Spleen (tissue), 11 donors: ENCODE measurements at regions not wholly inside any gene's neighbourhood (a gene's known extent, or its start where the extent isn't known, plus 50 kb on each side); places are given as distances from the start of the nearest gene placed in this dataset.

Source experiments
- DNase-seq: peaks from one replicate; pipeline ENCODE4 v3.0.0-alpha.2; 2020
- H3K27ac ChIP-seq, 8 donors: fragments of 200-600 bp; sonication (generic) in 7 of 8; 1 replicate in 4 of 8; 2 replicates in 4 of 8; pipeline versions ENCODE4 v1.5.0 to v1.8.0; 2016 to 2021; ENCODE audit warnings: inconsistent platforms in 4 of 8, mild to moderate bottlenecking in 4 of 8, moderate library complexity in 1 of 8
- H3K27me3 ChIP-seq, 7 donors: fragments of 200-600 bp; sonication (generic) in 6 of 7; replicated peaks in 1 of 7; 1 replicate in 4 of 7; 2 replicates in 3 of 7; pipeline versions ENCODE4 v1.5.0 to v1.8.0; 2016 to 2021; ENCODE audit warnings: inconsistent platforms in 3 of 7, mild to moderate bottlenecking in 1 of 7
- H3K36me3 ChIP-seq, 6 donors: fragments of 200-600 bp; sonication (generic) in 5 of 6; 1 replicate in 4 of 6; 2 replicates in 2 of 6; pipeline versions ENCODE4 v1.5.0 to v1.8.0; 2016 to 2021; ENCODE audit warnings: inconsistent platforms in 2 of 6
- H3K4me1 ChIP-seq, 6 donors: fragments of 200-600 bp; sonication (generic) in 5 of 6; 1 replicate in 3 of 6; 2 replicates in 3 of 6; pipeline versions ENCODE4 v1.5.0 to v1.8.0; 2016 to 2021; ENCODE audit warnings: inconsistent platforms in 3 of 6
- H3K4me3 ChIP-seq, 8 donors: fragments of 200-600 bp; sonication (generic) in 7 of 8; 1 replicate in 4 of 8; 2 replicates in 4 of 8; pipeline versions ENCODE4 v1.5.0 to v1.8.0; 2016 to 2021; ENCODE audit warnings: inconsistent platforms in 4 of 8, mild to moderate bottlenecking in 4 of 8, moderate library complexity in 2 of 8
- H3K9me3 ChIP-seq, 8 donors: fragments of 200-600 bp; sonication (generic) in 7 of 8; 1 replicate in 4 of 8; 2 replicates in 4 of 8; pipeline versions ENCODE4 v1.5.0 to v1.8.0; 2016 to 2021; ENCODE audit warnings: inconsistent platforms in 4 of 8
- POLR2A ChIP-seq, 3 donors: fragments of 450-650 bp; IDR thresholded peaks; one replicate each; pipeline ENCODE4 v1.5.1; 2017; ENCODE audit warnings: antibody characterized with exemption in 3 of 3, mild to moderate bottlenecking in 1 of 3
- POLR2AphosphoS5 ChIP-seq, 3 donors: sonication (generic); formaldehyde crosslinking; IDR thresholded peaks; one replicate each; pipeline ENCODE4 v1.5.1; 2017; ENCODE audit warnings: antibody characterized with exemption in 3 of 3
- WGBS, 5 donors: extraction: QIAGEN DNeasy Blood & Tissue Kit in 3 of 5; methylation state at CpG; one replicate each; pipeline versions ENCODE4 v1.1.5 to v1.1.7; 2013 to 2018; 5-methylcytosine and 5-hydroxymethylcytosine counted together
- intact Hi-C: fragments of 100-400 bp; cut with DNase I; formaldehyde crosslinking; loops from one replicate; pipeline ENCODE4 v1.15.0; 2023; ENCODE audit warnings: low total_unique reads
- TF ChIP-seq, protein P1 (sequence below), 11 experiments: fragments of 200-600 bp in 7 of 11; fragments of 450-650 bp in 4 of 11; sonication (generic) in 4 of 11; IDR thresholded peaks in 8 of 11; conservative IDR thresholded peaks in 3 of 11; 1 replicate in 7 of 11; 2 replicates in 4 of 11; pipeline versions ENCODE4 v1.4.0 to v1.8.0; 2016 to 2021; ENCODE audit warnings: antibody characterized with exemption in 11 of 11, inconsistent platforms in 4 of 11, mild to moderate bottlenecking in 1 of 11
- donor health status: healthy with polysubstance abuse.
- donor health status: DM: no; HTN: no; CAD: no; lungs with moderate emphysema.
- donor health status: DM: no; HTN: no; CAD: no.
- donor health status: Bipolar disorder and iron deficiency.
- donor health status: healthy.
- donor health status: DM: no; HTN: no; CAD: no.
- donor health status: DM: yes; HTN: yes; CAD: no.

DNA sequence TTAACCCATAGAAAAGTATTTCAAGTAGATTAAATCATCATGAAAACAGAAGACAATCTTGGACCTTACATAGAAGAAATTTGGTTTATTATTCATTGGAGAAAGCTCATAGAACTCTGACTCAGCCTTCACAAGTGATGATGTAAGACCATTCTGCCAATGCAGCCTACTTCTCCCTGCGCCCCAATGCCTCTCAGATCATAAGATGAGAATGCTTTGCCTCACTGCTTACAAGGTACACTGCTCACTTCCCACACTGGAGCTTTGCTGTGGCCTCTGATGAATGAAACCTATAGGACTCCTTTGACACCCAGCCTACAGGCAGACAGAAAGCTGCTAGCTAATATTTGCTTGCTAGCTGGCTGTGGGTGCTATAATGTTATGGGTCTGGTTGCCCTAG, 569.4 kb upstream of the STEAP1 start:
- no peaks in the 10 kb centered on the region for H3K27me3 ChIP-seq
- WGBS, 5 donors: 72 to 89% (median 78%) methylated on average over 1 of the region's 1 CpG

DNA sequence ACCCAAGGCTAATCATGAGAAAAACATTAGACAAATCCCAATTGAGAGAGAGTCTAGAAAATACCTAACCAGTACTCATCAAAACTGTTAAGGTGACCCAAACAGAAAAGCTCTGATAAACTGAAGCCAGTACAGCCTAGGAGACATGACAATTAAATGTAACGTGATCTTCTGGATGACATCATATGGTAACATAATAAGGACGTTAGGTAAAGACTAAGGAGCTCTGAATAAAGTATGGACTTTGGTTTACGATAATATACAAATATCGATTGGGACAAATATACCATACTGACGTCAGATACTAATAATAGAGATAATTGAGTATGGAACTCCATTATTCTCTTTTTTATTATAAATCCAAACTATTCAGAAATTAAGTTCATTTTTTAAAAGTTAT, 561.1 kb upstream of the STEAP1 start:
- intact Hi-C loops: no loop called here
- Histone ChIP-seq H3K4me1 (no peaks in the 10 kb centered on the region), H3K9me3 (peaks cover 0 to 28% (median 12%) of the 10 kb centered on the region in 8 donors), H3K27ac (no peak overlapping the region), H3K36me3 (no peaks in the 10 kb centered on the region), H3K27me3 (no peaks in the 10 kb centered on the region), H3K4me3 (no peak overlapping the region)
- 82 to 92% (median 89%) methylated on average over 5 of the region's 5 CpGs for WGBS, 5 donors
- no peak for DNase-seq
- TF ChIP-seq, protein P1, sequence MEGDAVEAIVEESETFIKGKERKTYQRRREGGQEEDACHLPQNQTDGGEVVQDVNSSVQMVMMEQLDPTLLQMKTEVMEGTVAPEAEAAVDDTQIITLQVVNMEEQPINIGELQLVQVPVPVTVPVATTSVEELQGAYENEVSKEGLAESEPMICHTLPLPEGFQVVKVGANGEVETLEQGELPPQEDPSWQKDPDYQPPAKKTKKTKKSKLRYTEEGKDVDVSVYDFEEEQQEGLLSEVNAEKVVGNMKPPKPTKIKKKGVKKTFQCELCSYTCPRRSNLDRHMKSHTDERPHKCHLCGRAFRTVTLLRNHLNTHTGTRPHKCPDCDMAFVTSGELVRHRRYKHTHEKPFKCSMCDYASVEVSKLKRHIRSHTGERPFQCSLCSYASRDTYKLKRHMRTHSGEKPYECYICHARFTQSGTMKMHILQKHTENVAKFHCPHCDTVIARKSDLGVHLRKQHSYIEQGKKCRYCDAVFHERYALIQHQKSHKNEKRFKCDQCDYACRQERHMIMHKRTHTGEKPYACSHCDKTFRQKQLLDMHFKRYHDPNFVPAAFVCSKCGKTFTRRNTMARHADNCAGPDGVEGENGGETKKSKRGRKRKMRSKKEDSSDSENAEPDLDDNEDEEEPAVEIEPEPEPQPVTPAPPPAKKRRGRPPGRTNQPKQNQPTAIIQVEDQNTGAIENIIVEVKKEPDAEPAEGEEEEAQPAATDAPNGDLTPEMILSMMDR (IDR thresholded peaks at IDR 0.05 in 8 of 11, conservative IDR thresholded peaks at IDR 0.05 in 3 of 11): no peak
- TF ChIP-seq POLR2A (IDR thresholded peaks at IDR 0.05) (no peak), POLR2AphosphoS5 (IDR thresholded peaks at IDR 0.05) (no peak)

More for the DNA sequence above, 569.4 kb upstream of the STEAP1 start:
- Histone ChIP-seq H3K4me1 (no peaks in the 10 kb centered on the region), H3K4me3 (no peak overlapping the region), H3K36me3 (no peaks in the 10 kb centered on the region), H3K27ac (no peak overlapping the region), H3K9me3 (peaks cover 0 to 42% (median 20%) of the 10 kb centered on the region in 8 donors)
- no peak for DNase-seq
- no peak for TF ChIP-seq POLR2A (IDR thresholded peaks at IDR 0.05)
- TF ChIP-seq, protein P1 (IDR thresholded peaks at IDR 0.05 in 8 of 11, conservative IDR thresholded peaks at IDR 0.05 in 3 of 11): no peak
- TF ChIP-seq POLR2AphosphoS5 (IDR thresholded peaks at IDR 0.05): no peak
- intact Hi-C loops: no loop called here

DNA sequence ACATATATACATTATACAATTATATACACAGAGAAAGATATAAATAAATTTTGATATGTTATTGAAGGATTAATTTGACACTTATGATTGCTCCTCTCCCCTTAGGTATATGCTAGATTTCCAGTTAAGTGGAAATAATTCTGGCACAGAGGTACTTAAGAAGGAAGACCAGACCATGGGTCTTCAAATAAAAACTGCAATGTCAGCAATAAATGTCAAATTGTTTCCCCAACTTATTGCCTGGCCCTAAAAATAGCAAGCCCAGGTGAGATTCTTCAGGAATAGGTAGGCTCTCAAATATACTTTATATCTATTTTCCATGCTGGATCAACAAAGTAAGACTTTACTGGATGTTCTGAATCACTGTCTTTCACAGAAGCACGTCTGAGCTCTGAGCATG, 551.3 kb upstream of the STEAP1 start:
- Histone ChIP-seq H3K4me1 (no peaks in the 10 kb centered on the region), H3K9me3 (peaks cover 0 to 33% (median 26%) of the 10 kb centered on the region in 8 donors), H3K4me3 (no peak overlapping the region), H3K27ac (no peak overlapping the region), H3K27me3 (no peaks in the 10 kb centered on the region), H3K36me3 (no peaks in the 10 kb centered on the region)
- TF ChIP-seq, protein P1 (IDR thresholded peaks at IDR 0.05 in 8 of 11, conservative IDR thresholded peaks at IDR 0.05 in 3 of 11): no peak
- no peak for TF ChIP-seq POLR2A (IDR thresholded peaks at IDR 0.05)
- no peak for TF ChIP-seq POLR2AphosphoS5 (IDR thresholded peaks at IDR 0.05)
- 58 to 80% (median 67%) methylated on average over 1 of the region's 1 CpG for WGBS, 5 donors
- DNase-seq: no peak
- intact Hi-C loops: no loop called here

DNA sequence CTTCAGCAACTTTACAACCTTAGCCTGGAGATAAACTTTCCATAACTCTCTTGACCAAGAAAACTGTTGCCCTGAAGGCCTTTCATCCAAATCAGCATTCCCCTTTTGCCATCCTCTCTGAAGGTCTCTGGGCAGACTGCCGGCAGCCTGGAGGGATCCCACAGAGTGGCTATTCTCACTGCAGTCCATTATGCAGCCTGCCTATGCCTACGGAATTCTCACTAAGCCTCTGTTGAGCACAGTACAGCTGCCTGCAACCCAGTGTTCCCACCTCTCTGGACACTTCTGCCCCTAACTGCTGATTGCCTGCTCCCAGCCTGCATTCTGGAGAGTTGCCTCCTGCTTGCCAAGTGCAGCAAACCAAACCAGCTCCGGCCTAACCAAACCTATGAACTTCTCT, 548.9 kb upstream of the STEAP1 start:
- H3K4me1 ChIP-seq: no peaks in the 10 kb centered on the region
- H3K9me3 ChIP-seq: peaks cover 0 to 26% (median 19%) of the 10 kb centered on the region in 8 donors
- H3K27ac ChIP-seq: no peak overlapping the region
- 78 to 92% (median 79%) methylated on average over 3 of the region's 3 CpGs for WGBS, 5 donors
- no peak for DNase-seq
- intact Hi-C loops: no loop called here
- no peaks in the 10 kb centered on the region for H3K27me3 ChIP-seq
- no peak overlapping the region for H3K4me3 ChIP-seq
- TF ChIP-seq POLR2A (IDR thresholded peaks at IDR 0.05) (no peak), POLR2AphosphoS5 (IDR thresholded peaks at IDR 0.05) (no peak)
- TF ChIP-seq, protein P1 (IDR thresholded peaks at IDR 0.05 in 8 of 11, conservative IDR thresholded peaks at IDR 0.05 in 3 of 11): no peak
- H3K36me3 ChIP-seq: no peaks in the 10 kb centered on the region
